ENCODE measurements at regions not wholly inside any gene's neighbourhood (a gene's known extent, or its start where the extent isn't known, plus 50 kb on each side); places are given as distances from the start of the nearest gene placed in this dataset.

GRCh38 chr1:55520861-55521260 lies 305.7 kb upstream of the USP24 start:
- Histone ChIP-seq H3K56ac (replicated peaks; ENCODE audit: insufficient read length, low read depth, low read length) (no peak overlapping the region), H3K9me3 (ENCODE audit: insufficient read depth in 2 of 2, low read depth in 1 of 2, low read length in 1 of 2) (no peaks in the 10 kb centered on the region), H3K4ac (replicated peaks; ENCODE audit: insufficient read length, low read depth, low read length) (no peak overlapping the region), H4K8ac (ENCODE audit: extremely low read depth, insufficient read depth, low read length) (no peak overlapping the region), H3K14ac (ENCODE audit: insufficient read length) (no peak overlapping the region), H3K9ac (replicated peaks in 1 of 4; ENCODE audit: extremely low read depth in 1 of 4, low read depth in 3 of 4, low read length in 3 of 4) (no peak overlapping the region), H2BK15ac (ENCODE audit: low read length) (no peak overlapping the region), H2AFZ (ENCODE audit: low read length) (no peak overlapping the region), H3K27me3 (replicated peaks in 1 of 4; ENCODE audit: control insufficient read depth in 3 of 4, extremely low read depth in 1 of 4, insufficient read depth in 3 of 4, low read length in 3 of 4) (no peaks in the 10 kb centered on the region), H2AK5ac (ENCODE audit: low read depth, low read length) (no peak overlapping the region), H3K23me2 (ENCODE audit: low read depth, low read length) (no peaks in the 10 kb centered on the region), H3K27ac (ENCODE audit: low read depth, low read length) (no peak overlapping the region), H3K4me3 (ENCODE audit: extremely low read depth in 1 of 4, insufficient read depth in 2 of 4, low read depth in 3 of 4, low read length in 4 of 4) (no peak overlapping the region), H3K36me3 (ENCODE audit: control insufficient read depth in 2 of 4, insufficient read depth in 4 of 4, low read length in 3 of 4) (no peaks in the 10 kb centered on the region), H2BK5ac (ENCODE audit: low read depth, low read length) (no peak overlapping the region), H4K5ac (ENCODE audit: insufficient read length, low read depth, low read length) (no peak overlapping the region), H2BK20ac (ENCODE audit: low read length) (no peak overlapping the region), H3K79me1 (ENCODE audit: low read depth, low read length) (no peaks in the 10 kb centered on the region), H2BK120ac (replicated peaks; ENCODE audit: low read depth, low read length) (no peak overlapping the region), H3K4me2 (ENCODE audit: insufficient read depth in 1 of 2, low read depth in 2 of 2, low read length in 2 of 2) (no peak overlapping the region), H3K79me2 (ENCODE audit: control insufficient read depth in 1 of 2, insufficient read depth in 2 of 2, low read length in 2 of 2) (no peaks in the 10 kb centered on the region), H3K18ac (ENCODE audit: extremely low read depth, low read length) (no peak overlapping the region), H4K20me1 (replicated peaks in 1 of 2; ENCODE audit: control insufficient read depth in 1 of 2, insufficient read depth in 2 of 2, low read length in 2 of 2) (no peaks in the 10 kb centered on the region), H4K91ac (replicated peaks; ENCODE audit: insufficient read length, low read length) (no peak overlapping the region), H3K23ac (ENCODE audit: insufficient read length) (no peak overlapping the region), H3K4me1 (replicated peaks in 1 of 4; ENCODE audit: control insufficient read depth in 3 of 4, insufficient read depth in 4 of 4, low read length in 3 of 4) (no peaks in the 10 kb centered on the region), H2BK12ac (ENCODE audit: low read depth, low read length) (no peak overlapping the region)
- FAIRE-seq (no peak), DNase-seq (ENCODE audit: low read depth in 1 of 2, low spot score in 2 of 2) (no peak)
- POLR2A ChIA-PET (ENCODE audit: partially characterized antibody), result no interaction called here
- CTCF ChIA-PET (ENCODE audit: partially characterized antibody), result interaction anchor here (0.6 kb wide), 1 partner anchor 68 kb away, joined by 5 read pairs; no protein-coding TSS in a partner anchor
- WGBS, 2 experiments (ENCODE audit: extremely low coverage in 1 of 2, insufficient coverage in 1 of 2, insufficient read length in 1 of 2, insufficient replicate concordance in 2 of 2, low coverage in 1 of 2, low lambda C conversion rate in 2 of 2, missing lambda C conversion rate in 1 of 2), result 89% methylated on average over 2 of the region's 2 CpGs; no CpG with 5 or more reads in 1 of the 2 experiments
- TF ChIP-seq JUN (IDR thresholded peaks at IDR 0.05; ENCODE audit: low read depth, low read length) (no peak), CEBPB (IDR thresholded peaks at IDR 0.05; ENCODE audit: low read depth, low read length) (no peak), HDAC2 (IDR thresholded peaks at IDR 0.05; ENCODE audit: borderline replicate concordance in 1 of 2, low read depth in 2 of 2, low read length in 2 of 2) (no peak), KDM1A (IDR thresholded peaks at IDR 0.05; ENCODE audit: borderline replicate concordance, low read length) (no peak), EP300 (IDR thresholded peaks at IDR 0.05; ENCODE audit: borderline replicate concordance in 1 of 2, low read depth in 2 of 2, low read length in 2 of 2) (no peak), YY1 (IDR thresholded peaks at IDR 0.05; ENCODE audit: low read depth, low read length) (no peak), CREB1 (IDR thresholded peaks at IDR 0.05) (no peak)
